Karpas-422 (cell line): ENCODE measurements at regions not wholly inside any gene's neighbourhood (a gene's known extent, or its start where the extent isn't known, plus 50 kb on each side); places are given as distances from the start of the nearest gene placed in this dataset.

Source experiments
- DNase-seq: peaks from one replicate; pipeline ENCODE4 v3.0.0-alpha.2; 2015
- H2AFZ ChIP-seq: fragments of 200-600 bp; sonication (generic); 2 replicates; pipeline ENCODE4 v1.6.1; 2014; ENCODE audit warnings: antibody characterized with exemption, low read length, mixed read lengths
- H3K27ac ChIP-seq: fragments of 200-600 bp; sonication (generic); 2 replicates; pipeline ENCODE4 v1.5.1; 2014; ENCODE audit warnings: mild to moderate bottlenecking, low read length, moderate library complexity
- H3K27me3 ChIP-seq: fragments of 200-600 bp; sonication (generic); 2 replicates; pipeline ENCODE4 v1.6.1; 2014; ENCODE audit warnings: low read length, mixed read lengths
- H3K36me3 ChIP-seq: fragments of 200-600 bp; sonication (generic); 2 replicates; pipeline ENCODE4 v1.6.1; 2014; ENCODE audit warnings: low read length, mixed read lengths; ENCODE audit not compliant: insufficient read depth
- H3K4me1 ChIP-seq: fragments of 200-600 bp; sonication (generic); 2 replicates; pipeline ENCODE4 v1.6.1; 2014; ENCODE audit warnings: mild to moderate bottlenecking, low read length, mixed read lengths
- H3K4me2 ChIP-seq: fragments of 200-600 bp; sonication (generic); 2 replicates; pipeline ENCODE4 v1.6.1; 2014; ENCODE audit warnings: low read length, low read depth, mild to moderate bottlenecking; ENCODE audit not compliant: poor library complexity, severe bottlenecking
- H3K4me3 ChIP-seq: fragments of 200-600 bp; sonication (generic); 2 replicates; pipeline ENCODE4 v1.5.1; 2014; ENCODE audit warnings: mild to moderate bottlenecking, antibody characterized with exemption, low read length, mixed read lengths
- H3K79me2 ChIP-seq: fragments of 200-600 bp; sonication (generic); 2 replicates; pipeline ENCODE4 v1.6.1; 2014; ENCODE audit warnings: mild to moderate bottlenecking, low read length, mixed read lengths
- H3K9ac ChIP-seq: fragments of 200-600 bp; sonication (generic); 2 replicates; pipeline ENCODE4 v1.6.0; 2014; ENCODE audit warnings: low read length
- H3K9me2 ChIP-seq: fragments of 200-600 bp; sonication (generic), shearing (Covaris generic); replicated peaks from 2 replicates; pipeline ENCODE4 v1.6.0; 2014; ENCODE audit warnings: mild to moderate bottlenecking, low read length, moderate library complexity; ENCODE audit not compliant: insufficient read depth
- H3K9me3 ChIP-seq: fragments of 300-700, 200-600 bp; sonication (generic); 2 replicates; pipeline ENCODE4 v1.6.1; 2014; ENCODE audit warnings: low read length, mixed read lengths
- H4K20me1 ChIP-seq: fragments of 200-600 bp; sonication (generic); 2 replicates; pipeline ENCODE4 v1.6.1; 2014; ENCODE audit warnings: mild to moderate bottlenecking, antibody characterized with exemption, low read length, low read depth; ENCODE audit not compliant: insufficient read depth

DNA sequence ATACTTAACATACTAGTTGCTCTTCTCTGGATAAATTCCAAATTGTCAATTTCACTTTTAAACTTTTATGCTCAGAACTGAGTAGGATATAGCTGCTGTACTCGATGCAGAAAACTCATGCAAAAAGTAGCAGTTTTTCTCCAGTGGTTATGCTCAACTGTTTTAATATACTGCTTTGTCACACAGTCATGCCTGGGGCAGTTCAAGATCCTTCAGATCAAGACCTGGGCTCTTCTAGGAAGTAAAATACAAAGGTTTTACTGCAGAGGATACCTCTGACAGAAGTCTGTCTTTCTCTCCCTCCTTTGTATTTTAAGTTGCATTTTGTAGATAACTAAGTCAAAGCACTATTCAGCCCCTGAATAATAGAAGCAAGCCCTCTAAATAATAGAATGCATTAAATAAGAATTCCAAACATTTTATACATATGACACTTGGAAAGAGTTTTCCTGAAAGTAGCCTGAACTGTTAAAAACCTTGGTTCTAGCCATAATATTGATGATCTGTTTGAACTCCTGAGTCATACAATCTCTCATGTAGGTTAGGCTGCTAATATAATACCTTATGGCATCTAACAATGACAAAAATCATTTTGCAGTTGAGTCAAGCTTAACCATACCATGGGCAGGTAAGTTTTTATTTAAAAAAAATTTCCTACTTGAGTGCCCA lies 183.3 kb upstream of the TRIB2 start:
- Histone ChIP-seq H3K4me2 (no peak overlapping the region), H3K36me3 (no peaks in the 10 kb centered on the region), H3K27ac (no peak overlapping the region), H4K20me1 (no peaks in the 10 kb centered on the region), H2AFZ (no peak overlapping the region), H3K4me3 (no peak overlapping the region), H3K9me2 (no peaks in the 10 kb centered on the region), H3K9ac (no peak overlapping the region), H3K9me3 (no peaks in the 10 kb centered on the region), H3K27me3 (no peaks in the 10 kb centered on the region), H3K4me1 (no peaks in the 10 kb centered on the region), H3K79me2 (no peaks in the 10 kb centered on the region)
- DNase-seq = no peak

DNA sequence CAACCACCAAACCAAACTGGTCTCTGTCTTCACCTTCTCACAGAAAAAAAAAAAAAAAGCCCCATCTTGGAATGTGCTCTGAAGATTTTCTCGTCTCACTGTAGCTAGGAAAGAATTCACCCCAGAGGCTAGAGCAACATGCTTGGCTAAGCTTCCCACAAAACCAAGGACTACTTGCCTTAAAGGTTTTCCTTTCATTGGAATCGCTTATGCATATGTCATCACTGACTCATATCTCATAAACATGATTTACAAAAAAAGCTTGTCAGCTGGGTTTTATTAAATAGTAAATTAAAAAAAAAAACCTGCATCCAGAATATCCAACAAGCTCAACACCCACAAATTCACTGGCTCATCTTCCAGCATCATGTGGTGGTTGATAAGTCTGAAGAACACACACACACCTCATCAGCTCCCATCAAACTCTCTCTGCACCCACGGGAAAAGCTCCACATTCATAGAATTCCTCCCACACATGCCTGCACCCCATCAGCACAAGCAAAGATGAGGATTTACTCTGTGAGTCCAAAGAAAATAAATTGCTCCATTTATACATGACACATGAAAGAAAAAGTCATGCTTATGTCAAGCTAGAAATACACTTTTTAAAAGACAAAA lies 182.0 kb upstream of the TRIB2 start:
- H3K36me3 ChIP-seq = no peaks in the 10 kb centered on the region
- H3K4me1 ChIP-seq = no peaks in the 10 kb centered on the region
- no peaks in the 10 kb centered on the region for H3K27me3 ChIP-seq
- no peaks in the 10 kb centered on the region for H3K9me3 ChIP-seq
- no peak overlapping the region for H2AFZ ChIP-seq
- H3K9ac ChIP-seq = no peak overlapping the region
- no peak for DNase-seq
- no peaks in the 10 kb centered on the region for H4K20me1 ChIP-seq
- no peak overlapping the region for H3K27ac ChIP-seq
- no peak overlapping the region for H3K4me2 ChIP-seq
- H3K4me3 ChIP-seq = no peak overlapping the region
- no peaks in the 10 kb centered on the region for H3K79me2 ChIP-seq
- H3K9me2 ChIP-seq = no peaks in the 10 kb centered on the region

DNA sequence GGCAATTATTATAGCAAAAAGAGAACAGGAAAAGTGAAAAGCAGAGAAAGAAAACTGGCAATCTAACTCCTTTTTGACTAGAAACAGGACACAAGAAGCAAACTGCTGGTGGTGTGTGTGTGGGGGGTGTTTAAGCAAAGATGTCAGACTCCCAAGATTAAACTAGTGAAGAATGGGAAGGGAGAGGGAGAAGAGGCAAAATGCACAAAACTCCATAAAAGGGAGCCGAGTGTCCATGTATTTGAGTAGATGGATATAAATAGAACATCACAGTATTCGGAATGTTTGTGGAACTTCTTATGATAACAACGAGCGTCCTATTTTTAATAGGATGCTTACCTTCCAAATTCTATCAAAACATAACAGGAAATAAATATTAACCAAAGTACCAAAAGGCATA lies 179.8 kb upstream of the TRIB2 start:
- Histone ChIP-seq H3K79me2 (no peaks in the 10 kb centered on the region), H3K27ac (no peak overlapping the region), H2AFZ (no peak overlapping the region), H3K27me3 (no peaks in the 10 kb centered on the region), H3K4me2 (no peak overlapping the region), H3K4me3 (no peak overlapping the region), H3K4me1 (no peaks in the 10 kb centered on the region), H3K9ac (no peak overlapping the region), H3K9me2 (no peaks in the 10 kb centered on the region), H4K20me1 (no peaks in the 10 kb centered on the region), H3K9me3 (no peaks in the 10 kb centered on the region), H3K36me3 (no peaks in the 10 kb centered on the region)
- no peak for DNase-seq

DNA sequence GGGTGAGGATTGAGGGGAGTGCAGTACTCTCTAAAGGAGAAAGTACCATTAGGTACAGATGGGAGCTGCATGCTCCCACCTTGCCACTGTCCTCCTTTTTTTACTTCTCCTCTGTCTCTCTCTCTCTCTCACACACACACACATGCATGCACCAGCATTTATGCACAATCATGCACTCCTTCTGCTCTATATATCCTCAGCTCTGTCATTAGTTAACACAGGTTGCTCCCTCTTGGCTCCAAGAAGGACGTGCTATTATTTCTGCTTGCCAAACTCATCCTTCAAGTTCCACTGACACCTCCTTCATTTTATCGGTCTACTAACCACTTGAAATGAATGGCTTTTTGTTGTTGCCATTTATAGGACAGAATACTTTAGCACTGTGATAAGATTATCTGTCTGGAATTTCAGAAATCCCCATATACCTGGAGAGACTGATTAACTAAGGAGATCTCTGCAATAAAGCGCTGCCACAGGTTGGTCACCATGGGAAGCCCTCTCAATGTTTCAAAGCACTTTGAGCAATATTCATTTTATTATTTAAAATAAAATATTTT lies 178.5 kb upstream of the TRIB2 start:
- H3K36me3 ChIP-seq = no peaks in the 10 kb centered on the region
- no peaks in the 10 kb centered on the region for H3K9me3 ChIP-seq

DNA sequence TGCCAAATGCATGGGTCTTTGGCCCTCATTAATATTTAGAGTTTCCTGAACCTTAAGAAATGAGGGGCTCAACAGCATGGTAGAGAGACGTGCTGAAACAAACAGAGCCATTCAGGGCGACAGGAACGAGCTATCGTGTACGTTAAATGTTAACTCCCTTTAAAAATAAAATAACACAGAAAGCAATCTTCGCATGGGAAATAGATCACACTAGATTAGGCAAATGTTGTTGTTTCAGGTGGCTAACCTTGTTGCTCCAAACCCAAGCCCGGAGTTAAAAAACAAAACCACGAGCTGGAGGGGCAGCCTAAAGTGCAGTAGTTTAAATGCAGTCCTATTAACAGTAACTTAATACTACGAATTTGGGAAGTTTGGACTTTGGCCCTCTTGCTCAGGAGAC lies 177.4 kb upstream of the TRIB2 start:
- DNase-seq = no peak
- no peak overlapping the region for H2AFZ ChIP-seq
- no peaks in the 10 kb centered on the region for H3K9me3 ChIP-seq
- no peaks in the 10 kb centered on the region for H3K79me2 ChIP-seq
- H3K27me3 ChIP-seq = no peaks in the 10 kb centered on the region
- H3K9ac ChIP-seq = no peak overlapping the region
- H3K4me2 ChIP-seq = no peak overlapping the region
- H3K36me3 ChIP-seq = no peaks in the 10 kb centered on the region
- no peaks in the 10 kb centered on the region for H3K9me2 ChIP-seq
- H4K20me1 ChIP-seq = no peaks in the 10 kb centered on the region
- H3K27ac ChIP-seq = no peak overlapping the region
- H3K4me1 ChIP-seq = no peaks in the 10 kb centered on the region
- H3K4me3 ChIP-seq = no peak overlapping the region

More for the DNA sequence above, 178.5 kb upstream of the TRIB2 start:
- H3K9me2 ChIP-seq = no peaks in the 10 kb centered on the region
- no peak overlapping the region for H3K4me3 ChIP-seq
- H4K20me1 ChIP-seq = no peaks in the 10 kb centered on the region
- no peak overlapping the region for H2AFZ ChIP-seq
- H3K79me2 ChIP-seq = no peaks in the 10 kb centered on the region
- no peak overlapping the region for H3K4me2 ChIP-seq
- H3K27ac ChIP-seq = no peak overlapping the region
- H3K4me1 ChIP-seq = no peaks in the 10 kb centered on the region
- H3K27me3 ChIP-seq = no peaks in the 10 kb centered on the region
- DNase-seq = no peak
- no peak overlapping the region for H3K9ac ChIP-seq

DNA sequence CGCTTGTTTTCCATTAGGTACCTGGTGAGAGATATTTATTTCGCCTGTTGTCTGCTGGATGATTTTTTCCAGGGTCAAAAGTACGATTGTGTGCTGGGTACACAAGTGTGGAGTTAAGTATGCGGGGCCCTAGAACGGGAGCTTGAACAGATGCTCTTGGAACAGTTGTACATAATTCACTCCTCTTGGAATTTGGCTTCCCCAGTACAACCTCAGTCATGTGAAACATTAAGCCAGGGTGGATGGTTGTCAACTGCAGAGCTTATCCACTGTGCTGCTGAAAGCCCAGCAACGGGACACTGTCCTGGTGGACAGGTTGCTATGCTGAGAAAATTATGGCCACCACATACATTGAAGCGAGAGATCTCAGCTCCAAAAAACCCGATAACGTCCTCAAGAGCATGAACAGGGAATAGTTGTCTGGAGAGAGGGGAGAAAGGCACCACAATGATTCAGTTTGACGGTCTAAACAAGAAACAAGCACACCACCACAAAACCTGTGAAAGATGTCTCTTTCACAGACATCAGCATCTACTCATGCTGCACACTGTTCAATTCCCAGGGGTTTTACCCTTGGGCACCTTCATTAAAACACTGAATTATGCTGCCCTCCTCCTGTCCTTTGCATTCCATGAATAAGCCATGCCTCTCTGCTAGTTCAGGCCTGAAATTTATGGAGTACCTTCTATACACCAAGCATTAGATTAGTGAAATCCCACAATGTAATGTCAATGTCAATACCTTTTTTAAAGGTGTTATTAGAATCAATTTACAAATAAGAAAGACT lies 176.8 kb upstream of the TRIB2 start:
- H3K4me3 ChIP-seq = no peak overlapping the region

DNA sequence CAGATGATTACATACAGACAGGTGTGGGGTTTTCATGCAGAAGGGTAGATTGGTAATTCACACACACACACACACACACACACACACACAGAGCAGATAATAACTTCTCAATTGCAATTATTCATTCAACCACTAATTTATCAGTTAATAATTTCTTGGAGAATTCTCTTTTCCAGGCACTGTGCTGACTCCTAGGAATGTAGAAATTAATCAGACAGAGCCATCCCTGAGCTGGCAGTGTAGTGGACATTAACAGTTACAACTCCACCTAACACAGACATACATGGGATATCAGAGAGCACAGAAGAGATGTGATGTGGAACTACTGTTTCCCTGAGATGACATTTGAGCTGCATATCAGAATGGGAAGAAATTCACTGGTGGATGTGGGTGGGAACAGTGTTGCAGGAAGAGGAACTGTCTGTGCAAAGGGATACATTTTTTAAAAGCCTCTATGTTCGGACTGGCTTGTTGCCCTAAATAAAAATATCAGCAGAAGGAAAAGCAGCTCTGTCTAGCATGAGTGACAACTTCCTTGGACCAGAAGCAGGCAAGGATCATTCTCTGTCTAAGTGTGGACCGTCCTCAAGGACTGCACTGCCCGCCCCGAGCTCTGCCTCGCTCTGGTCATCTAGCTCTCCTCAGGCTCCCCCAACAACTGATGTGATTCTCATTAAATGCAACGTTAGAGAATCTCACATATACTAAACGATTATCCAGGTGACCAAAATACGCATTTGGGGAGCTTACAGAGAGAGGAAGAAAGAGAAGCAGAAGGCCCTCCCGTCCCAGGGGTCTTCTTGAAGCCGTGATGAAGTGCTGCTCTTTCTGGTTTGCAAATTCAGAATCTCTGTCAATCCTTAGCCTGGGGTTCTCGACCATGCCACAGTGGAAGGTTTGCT lies 173.4 kb upstream of the TRIB2 start:
- no peaks in the 10 kb centered on the region for H3K9me3 ChIP-seq
- no peak overlapping the region for H3K27ac ChIP-seq
- H3K9ac ChIP-seq = no peak overlapping the region
- no peak overlapping the region for H3K4me2 ChIP-seq
- no peaks in the 10 kb centered on the region for H3K36me3 ChIP-seq
- no peaks in the 10 kb centered on the region for H4K20me1 ChIP-seq
- no peaks in the 10 kb centered on the region for H3K4me1 ChIP-seq
- H3K4me3 ChIP-seq = no peak overlapping the region
- no peaks in the 10 kb centered on the region for H3K79me2 ChIP-seq
- H3K27me3 ChIP-seq = no peaks in the 10 kb centered on the region
- H2AFZ ChIP-seq = no peak overlapping the region
- H3K9me2 ChIP-seq = no peaks in the 10 kb centered on the region
- no peak for DNase-seq

More for the DNA sequence above, 176.8 kb upstream of the TRIB2 start:
- no peak overlapping the region for H2AFZ ChIP-seq
- H3K27me3 ChIP-seq = no peaks in the 10 kb centered on the region
- no peak overlapping the region for H3K9ac ChIP-seq
- H4K20me1 ChIP-seq = no peaks in the 10 kb centered on the region
- DNase-seq = no peak
- no peaks in the 10 kb centered on the region for H3K4me1 ChIP-seq
- no peaks in the 10 kb centered on the region for H3K36me3 ChIP-seq
- no peaks in the 10 kb centered on the region for H3K9me2 ChIP-seq
- no peaks in the 10 kb centered on the region for H3K9me3 ChIP-seq
- no peak overlapping the region for H3K4me2 ChIP-seq
- H3K79me2 ChIP-seq = no peaks in the 10 kb centered on the region
- H3K27ac ChIP-seq = no peak overlapping the region
